ENCODE measurements at regions not wholly inside any gene's neighbourhood (a gene's known extent, or its start where the extent isn't known, plus 50 kb on each side); places are given as distances from the start of the nearest gene placed in this dataset.
A peak's percentile ranks its signal among the peaks of the same experiment; 100 is the strongest.

DNA sequence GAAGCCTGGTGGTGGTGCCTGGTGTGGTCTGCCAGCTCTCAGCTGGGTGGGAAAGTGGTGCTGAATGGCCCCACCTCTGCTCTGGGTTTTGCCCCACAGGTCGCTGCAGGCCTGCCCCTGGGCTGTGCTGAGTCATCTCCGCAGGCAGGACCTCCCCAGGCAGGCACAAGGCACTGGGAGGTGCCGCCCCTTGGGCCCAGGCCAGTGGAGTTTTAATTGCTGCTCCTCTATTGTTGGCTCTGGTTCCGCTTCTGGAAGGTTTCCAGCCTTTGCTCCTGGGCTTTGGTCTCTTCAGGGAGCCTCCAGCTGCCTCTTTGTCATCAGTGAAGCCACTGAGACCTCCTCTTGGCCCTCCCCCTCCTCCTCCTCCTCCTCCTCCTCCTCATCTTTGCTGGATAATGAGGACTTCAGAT lies 180.3 kb upstream of the GRB10 start:
- DNase-seq (ENCODE audit: low spot score), result peak; percentile 85

DNA sequence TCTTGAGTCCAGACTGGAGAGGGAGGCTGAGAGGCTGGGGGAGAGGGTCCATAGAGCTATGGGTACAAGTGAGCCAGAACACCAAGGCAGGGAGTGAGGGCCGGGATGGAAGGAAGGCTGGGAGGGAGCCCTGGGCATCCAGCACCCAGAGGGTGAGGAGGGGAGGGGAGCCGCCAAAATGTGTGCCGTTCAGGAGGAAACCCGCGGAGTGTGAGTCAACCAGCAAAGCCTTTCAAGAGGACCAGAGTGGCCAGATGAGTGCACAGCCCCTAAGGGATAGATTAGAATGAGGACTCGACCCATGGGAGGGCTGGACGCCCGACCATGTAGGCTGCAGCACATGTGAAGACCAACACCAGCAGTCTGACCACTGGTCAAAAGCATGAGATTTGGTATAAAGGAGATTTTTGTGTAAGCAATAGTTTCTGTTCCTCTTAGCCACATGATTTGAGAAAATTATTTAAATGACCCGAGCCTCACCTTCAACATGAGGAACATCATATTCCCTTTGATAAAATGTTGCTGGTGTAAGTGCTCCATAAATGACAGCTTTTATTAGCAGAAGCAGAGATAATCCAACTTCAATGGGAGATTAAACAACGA lies 179.7 kb upstream of the GRB10 start:
- no peak for DNase-seq (ENCODE audit: low spot score)

DNA sequence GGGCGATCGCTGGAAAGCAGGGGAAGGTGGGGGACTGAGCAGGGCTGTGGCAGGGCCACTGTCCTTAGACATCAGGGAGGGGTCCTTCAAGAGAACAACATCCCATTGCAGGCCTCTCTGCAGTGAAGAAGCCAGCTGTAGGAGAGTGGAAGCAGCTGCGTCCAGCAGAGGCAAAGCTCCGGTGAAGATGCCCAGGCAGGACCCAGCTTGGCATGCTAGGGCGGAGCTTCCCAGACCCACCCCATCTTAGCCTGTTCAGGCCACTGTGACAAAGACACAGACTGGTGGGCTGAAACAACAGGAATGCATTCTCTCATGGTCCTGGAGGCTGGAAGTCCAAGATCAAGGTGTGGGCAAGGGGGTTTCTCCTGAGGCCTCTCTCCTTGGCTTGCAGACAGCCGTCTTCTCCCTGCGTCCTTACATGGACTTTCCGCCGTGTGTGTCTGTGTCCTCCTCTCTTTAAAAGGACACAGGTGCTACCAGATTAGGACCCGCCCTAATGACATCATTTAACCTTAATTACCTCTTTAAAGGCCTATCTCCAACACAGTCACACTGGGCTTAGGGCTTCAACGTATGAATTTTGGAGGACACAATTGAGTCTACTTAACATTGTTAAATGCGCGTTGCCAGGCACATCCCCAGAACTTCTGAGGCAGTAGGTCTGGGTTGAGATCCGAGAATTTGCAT lies 178.1 kb upstream of the GRB10 start:
- DNase-seq (ENCODE audit: low spot score), result no peak

DNA sequence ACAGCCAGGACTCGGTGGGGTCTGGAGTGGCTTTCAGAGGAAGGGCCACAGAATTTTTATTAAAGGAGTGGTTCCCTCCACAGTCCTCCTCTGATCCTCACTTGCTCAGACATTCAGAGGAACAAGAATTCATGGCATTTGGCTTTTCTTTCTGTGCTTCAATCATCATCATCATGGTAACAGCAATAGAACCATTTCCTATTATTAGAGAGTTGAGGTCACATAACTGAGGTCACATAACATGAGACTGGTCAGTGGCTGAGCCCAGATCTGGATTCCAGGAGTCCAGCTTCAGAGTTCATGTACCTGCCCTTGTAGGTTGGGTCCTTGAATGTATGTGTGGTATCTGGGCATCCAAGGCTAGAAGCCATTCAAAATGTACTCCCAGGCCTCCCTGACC lies 177.3 kb upstream of the GRB10 start:
- no peak for DNase-seq (ENCODE audit: low spot score)

DNA sequence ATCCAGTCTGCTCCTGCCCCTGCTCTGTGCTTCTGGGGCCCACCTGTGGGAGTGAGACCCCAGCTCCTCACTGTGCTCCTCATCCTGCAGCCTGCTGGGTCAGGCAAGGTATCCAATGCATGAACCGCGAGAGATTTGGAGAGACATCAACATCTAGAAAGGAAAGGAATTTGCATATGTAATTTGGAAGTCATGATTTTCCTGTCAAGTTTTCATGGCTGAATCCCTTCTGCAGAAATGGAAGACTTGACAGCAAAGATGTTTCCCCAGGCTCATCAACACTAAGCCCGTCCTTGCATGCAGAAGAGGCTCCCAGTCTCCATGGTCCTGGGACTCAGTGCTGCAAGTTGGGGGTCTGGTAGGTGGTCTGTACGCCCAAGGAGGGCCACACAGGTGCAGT lies 176.9 kb upstream of the GRB10 start:
- DNase-seq (ENCODE audit: low spot score), result no peak

DNA sequence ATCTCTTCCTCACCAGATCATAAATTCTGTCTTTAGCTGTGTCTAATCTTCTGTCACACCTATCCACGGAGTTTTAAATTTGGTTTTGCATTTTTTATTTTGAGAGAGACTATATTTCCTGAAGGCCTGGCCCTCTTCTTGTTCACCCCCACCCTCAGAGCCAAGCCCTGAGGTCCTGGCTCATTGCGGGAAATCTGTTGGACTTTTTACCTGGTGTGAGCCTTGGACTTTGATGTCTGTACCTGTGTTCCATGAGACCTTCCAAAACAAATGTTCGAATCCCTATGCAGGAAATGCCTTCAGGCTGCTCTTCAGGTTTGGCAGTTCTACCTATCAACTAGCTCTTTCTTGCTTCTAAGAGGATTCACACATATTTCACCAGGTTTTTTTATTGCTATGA lies 175.2 kb upstream of the GRB10 start:
- no peak for DNase-seq (ENCODE audit: low spot score)

DNA sequence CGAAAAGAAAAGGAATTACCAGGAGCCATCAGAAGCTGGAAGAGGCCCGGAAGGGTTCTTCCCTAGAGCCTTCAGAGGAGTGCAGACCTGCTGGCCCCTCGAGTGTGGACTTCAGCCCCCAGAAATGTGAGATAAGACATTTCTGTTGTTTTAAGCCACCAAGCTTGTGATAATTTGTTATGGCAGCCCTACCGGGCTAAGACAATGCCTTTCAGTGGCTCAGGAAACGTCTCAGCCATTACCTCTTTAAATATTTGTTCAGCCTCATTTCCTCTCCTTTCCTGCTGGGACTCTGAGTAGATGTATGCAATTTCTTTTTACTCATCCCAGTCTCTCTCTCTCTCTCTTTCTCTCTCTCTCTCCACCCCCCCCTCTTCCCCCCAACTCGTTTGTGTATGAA lies 174.7 kb upstream of the GRB10 start:
- no peak for DNase-seq (ENCODE audit: low spot score)

DNA sequence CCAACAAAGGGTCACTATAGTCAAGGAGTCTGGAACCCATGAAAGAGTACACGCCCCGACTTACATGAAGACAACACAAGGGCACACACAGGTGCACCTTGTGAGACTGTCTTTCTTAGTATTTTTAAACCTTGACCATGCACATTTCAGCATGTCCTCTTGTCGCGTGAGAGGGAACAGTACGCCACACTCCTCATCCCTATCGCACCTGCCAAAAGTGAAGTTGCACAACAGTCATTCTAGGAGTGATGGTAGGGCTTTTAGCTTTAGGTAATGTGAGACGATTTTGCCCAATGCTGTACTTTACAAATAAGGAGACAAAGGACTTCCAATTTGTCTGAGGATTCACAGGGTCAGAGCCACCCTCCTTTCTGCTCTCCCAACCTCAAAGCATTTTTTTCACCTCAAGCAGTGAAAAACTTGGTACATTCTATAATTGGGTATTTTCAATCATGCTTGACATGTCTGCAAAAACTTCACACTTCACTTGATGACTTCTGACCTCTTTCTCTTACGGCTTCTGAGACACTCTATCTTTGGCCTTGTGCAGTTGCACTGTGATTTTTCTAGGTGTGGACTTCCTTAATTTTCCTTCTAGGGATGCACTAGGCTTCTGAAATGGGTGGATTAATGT lies 173.9 kb upstream of the GRB10 start:
- no peak for DNase-seq (ENCODE audit: low spot score)

DNA sequence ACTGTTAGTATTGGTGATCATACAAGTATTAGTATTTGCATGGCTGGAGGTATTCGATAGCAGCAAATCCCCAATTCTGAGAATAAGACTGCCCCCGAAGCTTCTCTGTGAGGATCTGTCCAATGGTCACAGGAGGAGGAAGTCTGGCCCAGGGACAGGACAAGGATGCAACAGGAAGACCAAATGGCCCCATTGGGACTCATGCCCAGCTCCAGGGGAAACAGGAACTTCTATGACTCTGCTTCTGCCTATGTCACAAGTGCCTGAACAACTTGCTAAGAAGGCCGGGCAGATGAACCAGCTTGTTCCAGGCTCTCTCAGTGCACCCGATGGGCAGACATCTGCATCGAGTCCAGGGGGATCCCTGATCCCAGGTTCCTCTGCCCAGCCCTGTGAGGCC lies 172.0 kb upstream of the GRB10 start:
- DNase-seq (ENCODE audit: low spot score), result no peak

DNA sequence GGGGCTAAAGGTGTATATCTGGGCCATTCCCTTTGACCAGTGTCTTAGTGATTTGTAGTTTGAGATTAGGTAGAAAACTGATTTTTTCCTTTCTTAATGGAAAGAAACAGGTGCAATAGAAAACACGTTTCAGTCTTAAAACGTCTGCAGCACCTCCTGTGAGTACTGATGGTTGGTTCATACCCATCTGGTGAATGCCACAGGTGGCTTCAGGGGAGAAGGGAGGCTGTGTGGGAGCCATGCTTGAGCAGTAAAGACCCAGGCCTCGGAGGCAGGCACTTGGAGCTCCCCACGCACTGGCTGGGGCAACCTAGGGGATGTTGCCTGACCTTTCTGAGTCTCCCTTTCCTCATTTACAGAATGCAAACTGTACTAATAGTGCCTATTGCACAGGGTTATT lies 171.5 kb upstream of the GRB10 start:
- no peak for DNase-seq (ENCODE audit: low spot score)

DNA sequence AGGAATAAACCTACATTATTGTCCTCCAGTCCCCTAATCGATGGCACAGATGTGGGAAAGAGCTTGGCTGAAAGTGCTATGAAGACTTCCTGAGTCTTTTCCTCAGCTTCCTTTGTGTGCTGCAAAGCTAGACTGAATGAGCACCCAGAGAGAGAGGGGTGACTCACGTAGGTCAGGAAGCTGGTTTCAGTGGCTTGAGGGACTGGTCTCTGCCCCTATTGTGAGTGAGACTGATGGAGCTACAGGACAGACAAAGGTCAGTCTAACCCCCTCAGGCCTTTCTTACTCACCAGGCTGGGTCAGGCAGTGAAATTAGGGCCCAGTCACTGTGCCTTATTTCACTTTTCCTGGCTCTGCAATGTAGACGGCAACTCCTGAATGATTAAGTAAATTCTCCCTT lies 171.1 kb upstream of the GRB10 start:
- peak; percentile 29 for DNase-seq (ENCODE audit: low spot score)

DNA sequence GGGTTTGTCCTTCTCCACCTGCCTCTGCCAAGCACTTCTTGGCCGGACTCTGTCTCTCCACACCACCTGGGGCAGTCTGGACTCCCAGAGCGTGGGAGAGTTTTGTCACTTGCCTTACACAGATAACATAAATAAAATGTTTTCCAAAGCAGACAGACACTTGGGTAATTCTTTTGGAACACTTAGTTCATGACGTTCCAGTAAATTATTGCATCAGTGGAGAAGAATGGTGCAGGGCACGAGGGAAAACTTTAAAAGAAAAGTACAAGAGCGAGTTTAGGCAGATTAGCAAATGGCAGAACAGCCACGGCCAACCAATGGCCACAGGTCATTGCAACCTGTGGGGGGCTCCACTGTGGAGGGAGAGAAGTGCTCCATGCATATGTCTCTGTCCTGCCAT lies 170.6 kb upstream of the GRB10 start:
- DNase-seq (ENCODE audit: low spot score), result no peak

DNA sequence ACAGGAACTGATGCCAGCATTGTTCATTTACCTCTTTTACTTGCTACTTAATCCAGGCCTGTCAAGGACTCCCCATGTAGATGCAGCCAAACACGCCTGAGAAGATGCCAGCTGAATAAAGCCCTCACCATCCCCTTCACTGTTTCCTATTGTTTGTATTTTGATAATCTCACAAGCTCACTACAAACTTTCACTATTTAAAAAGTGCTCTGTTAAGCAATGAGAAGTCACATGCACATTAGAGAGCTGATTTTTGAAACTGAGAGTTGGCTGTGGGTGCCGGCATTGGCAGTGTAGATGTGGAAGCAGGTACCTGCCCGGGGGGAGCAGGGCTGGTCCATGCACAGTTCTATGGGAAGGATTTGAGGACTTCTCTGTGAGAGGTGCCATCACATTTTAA lies 169.8 kb upstream of the GRB10 start:
- DNase-seq (ENCODE audit: low spot score), result no peak

DNA sequence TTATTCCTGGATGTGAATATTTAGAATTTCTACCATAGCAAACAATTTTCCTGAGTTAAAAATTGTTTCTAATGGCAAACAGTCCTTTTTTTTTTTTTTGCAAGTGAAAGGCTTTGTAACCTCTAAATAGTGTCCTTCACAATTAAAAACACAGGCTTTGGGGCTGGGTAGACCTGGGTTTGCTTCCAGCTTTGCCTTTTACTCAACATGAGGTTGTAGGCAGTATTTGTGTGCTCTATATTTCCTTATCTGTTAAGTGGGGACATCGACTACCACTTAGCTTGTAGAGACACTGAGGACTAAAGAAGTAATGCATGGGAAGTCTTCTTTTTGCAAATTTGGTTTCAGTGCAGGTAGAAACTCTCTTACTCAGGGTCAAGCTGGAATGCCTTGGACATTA lies 169.4 kb upstream of the GRB10 start:
- DNase-seq (ENCODE audit: low spot score), result no peak

DNA sequence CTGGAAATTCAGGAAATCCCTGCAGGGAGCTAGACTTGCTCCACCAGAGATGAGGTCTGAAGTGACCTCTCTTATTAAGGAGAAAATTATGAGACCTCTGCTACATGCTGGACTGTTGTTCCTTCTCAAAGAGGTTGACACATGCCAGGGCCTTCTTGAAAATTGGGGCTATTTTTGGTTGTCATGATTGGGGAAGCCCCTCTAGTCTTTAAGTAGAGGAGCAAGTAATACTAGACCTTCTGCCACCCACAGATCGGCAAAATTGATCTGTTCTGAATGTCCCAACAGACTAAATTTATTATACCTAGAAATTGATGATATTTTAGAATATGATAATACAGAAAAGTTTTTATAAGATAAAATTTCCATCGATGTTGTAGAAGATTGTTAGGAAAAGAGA lies 160.8 kb upstream of the GRB10 start:
- no peak for DNase-seq (ENCODE audit: low spot score)

DNA sequence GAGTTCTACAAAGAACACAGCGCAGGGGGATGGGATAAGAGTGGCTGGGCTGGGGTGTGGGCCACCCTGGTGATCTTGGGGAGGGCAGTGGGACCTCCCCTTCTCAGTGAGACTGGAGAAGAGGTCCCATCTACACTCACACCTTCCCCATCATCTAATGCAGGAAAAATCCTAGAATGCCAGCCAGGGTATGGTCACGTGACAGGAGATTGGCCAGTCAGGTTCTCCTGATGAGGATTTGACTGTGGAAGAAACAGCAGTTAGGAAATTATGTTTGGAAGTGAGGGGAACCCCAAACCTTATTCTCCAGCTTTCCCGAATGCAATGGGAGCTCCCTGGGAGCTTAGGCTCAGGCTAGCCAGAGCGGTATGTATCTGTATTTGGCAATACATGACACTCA lies 158.8 kb upstream of the GRB10 start:
- no peak for DNase-seq (ENCODE audit: low spot score)

DNA sequence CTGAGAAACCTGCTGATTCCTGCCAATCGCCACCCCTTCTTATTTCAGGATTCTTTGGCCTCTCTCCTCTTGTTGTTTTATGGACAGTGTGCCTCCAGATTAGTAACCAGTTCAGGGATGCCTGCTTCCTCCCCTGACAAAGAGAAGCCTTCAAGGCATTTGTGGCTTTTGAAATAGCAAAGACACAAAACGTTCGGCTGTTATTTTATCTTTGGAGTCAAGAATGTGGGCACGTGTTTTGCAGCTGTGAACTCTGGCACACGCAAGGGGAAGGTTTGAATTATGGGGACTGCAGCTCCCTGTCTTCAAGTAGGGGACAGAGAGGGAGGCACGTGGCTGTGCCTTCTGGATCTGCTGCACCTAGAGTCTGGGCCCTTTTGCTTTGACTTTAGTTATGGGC lies 157.9 kb upstream of the GRB10 start:
- peak; percentile 48 for DNase-seq (ENCODE audit: low spot score)

DNA sequence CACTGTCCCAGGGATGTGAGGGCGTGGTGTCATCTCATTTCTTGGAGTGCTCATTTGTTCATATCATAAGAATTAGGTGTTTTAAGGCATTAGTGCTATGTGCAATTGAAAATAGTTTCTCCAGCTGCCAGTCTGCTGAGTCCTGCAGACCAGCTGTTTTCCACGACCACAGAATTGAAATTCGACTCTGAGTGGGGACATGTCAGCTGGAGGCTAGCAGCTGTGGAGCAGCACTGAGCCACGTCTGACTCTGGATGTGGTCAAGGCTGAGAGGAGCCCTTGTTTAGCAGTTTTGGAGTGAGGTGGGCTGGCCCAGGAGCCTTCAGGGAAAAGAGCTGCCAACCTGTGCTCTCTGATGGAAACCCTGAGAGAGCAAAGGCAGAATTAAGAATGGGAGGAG lies 156.3 kb upstream of the GRB10 start:
- peak; percentile 69 for DNase-seq (ENCODE audit: low spot score)

DNA sequence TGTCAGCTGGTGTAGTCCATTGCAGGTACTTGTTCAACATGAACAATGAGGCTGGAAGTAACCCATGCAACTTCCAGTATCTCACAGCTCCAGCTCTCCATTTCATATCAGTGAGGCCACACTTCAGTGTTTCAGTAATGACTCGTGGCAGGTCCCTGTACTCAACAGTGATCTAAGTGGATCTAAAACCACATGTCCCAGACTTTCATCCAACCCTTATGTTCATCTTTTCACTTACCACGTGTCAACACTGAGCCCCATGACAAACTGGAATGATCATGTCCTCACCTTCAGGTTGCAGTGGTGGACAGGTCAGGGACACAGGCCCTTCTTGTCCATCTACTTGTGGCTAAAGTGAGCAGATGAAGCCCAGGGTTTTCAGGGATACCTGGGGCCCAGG lies 155.0 kb upstream of the GRB10 start:
- no peak for DNase-seq (ENCODE audit: low spot score)

DNA sequence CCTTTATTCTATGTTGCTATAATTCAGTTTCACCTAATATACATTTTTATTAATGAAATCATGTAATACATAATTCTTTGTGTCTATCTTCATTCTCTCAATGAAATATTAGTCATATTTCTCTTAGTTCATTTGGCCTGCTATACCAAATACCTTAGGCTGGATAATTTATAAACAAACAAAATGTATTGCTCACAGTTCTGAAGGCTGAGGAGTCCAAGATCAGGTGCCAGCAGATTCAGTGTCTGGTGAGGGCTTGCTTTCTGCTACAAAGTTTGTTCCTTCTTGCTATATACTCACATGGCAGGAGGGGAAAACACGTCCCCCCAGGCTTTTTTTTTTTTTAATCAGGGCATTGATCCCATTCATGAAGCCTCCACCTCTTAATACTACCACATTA lies 143.4 kb upstream of the GRB10 start:
- no peak for DNase-seq (ENCODE audit: low spot score)

DNA sequence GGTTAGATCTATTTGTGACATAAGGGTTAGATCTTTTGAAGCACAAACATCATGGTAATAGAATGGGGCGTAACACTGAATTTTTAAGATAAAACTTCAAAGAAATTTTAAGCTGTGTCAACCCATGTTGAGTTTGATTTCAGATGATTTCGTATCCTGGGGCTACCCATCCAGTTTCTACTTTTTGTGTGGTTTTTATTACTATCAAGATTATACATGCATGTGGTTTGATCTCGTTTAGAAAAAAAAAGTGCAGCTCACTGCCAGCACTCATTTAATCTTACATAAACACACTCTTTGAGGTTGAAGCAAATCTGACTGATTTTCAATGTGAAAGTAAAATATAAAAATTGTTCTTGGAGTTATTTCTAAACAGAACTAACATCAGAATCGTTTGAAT lies 140.8 kb upstream of the GRB10 start:
- no peak for DNase-seq (ENCODE audit: low spot score)

DNA sequence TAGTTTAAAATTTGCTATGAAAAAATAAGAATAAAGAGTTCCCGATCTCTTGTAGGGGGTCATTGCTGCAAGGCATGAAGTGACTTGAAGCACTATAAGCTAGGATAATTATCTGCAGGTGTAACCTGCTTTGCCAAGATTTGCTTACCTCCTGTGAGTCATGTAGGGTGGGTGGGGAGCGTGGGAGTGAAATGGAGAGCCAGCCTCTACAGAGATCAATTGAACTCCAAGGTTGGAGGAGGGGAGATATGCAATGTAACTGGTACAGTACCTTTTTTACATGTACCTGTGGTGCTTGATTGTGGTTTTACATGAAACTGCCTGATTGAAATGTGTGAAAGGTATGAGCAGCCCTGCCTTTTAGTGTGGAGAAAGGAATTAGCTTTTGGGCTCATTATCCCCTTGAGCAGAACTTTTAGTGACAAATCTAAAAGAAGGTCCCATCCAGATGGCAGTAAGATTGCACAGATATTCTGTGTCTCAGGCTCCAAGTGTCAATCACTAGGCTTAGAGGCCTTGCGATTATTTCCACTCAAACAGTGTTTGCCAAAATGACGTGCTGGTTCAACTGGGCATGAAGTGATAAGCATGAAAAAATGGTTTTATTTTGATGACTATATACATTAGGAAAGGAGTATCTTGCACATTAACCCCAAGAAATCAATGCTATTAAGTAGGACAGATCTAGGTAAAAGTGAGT lies 138.6 kb upstream of the GRB10 start:
- DNase-seq (ENCODE audit: low spot score), result no peak

DNA sequence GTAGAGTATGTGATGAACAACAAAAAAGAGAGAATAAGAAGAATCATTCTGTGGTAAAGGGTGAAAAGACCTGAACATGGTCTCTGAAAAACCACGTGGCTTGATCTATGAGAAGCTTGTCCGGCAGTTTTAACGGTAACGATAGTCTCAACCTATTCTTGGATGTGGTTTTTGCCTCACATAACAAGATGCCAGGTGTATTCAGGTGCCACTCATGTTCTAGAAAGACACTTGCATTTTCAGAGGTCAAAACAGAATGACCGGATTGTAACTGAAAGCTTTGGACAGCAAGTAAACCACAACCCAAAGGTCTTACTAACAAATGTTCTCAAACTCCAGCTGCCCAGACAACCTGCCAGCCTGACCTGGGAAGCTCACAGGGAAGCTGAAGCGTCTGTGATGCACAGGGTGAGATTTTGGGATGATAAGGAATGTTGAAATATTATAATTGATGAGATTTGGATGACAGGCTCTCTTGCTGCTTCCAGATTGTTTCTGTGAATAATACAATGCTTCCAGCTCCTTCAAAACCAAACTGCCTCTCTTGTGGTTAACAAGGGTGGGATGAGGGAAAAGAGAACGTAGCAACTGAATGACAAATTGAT lies 137.4 kb upstream of the GRB10 start:
- no peak for DNase-seq (ENCODE audit: low spot score)

Data from AG20443 (cell line).